ENCODE measurements at regions not wholly inside any gene's neighbourhood (a gene's known extent, or its start where the extent isn't known, plus 50 kb on each side); places are given as distances from the start of the nearest gene placed in this dataset.

DNA sequence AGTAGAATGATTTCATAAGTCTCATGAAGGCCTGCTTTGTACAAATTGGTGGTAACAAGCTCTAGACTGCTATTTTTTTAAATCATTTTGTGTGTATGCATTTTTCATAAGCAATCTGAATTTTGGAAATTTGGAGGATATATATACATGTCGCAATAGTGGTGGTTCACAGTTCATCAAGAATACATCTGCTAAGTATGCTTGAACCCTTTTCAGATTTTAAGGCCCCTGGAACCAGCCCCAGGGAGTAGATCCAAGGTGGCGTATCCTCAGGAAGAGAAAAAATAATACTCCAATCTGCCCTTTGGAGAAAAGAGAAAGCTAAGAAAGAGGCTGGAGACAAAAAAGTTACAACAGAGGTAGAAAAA lies 141.6 kb downstream of the HINT1 start:
- no peak overlapping the region for H3K4me3 ChIP-seq (ENCODE audit: low read depth, low read length)
- TF ChIP-seq, protein P1, sequence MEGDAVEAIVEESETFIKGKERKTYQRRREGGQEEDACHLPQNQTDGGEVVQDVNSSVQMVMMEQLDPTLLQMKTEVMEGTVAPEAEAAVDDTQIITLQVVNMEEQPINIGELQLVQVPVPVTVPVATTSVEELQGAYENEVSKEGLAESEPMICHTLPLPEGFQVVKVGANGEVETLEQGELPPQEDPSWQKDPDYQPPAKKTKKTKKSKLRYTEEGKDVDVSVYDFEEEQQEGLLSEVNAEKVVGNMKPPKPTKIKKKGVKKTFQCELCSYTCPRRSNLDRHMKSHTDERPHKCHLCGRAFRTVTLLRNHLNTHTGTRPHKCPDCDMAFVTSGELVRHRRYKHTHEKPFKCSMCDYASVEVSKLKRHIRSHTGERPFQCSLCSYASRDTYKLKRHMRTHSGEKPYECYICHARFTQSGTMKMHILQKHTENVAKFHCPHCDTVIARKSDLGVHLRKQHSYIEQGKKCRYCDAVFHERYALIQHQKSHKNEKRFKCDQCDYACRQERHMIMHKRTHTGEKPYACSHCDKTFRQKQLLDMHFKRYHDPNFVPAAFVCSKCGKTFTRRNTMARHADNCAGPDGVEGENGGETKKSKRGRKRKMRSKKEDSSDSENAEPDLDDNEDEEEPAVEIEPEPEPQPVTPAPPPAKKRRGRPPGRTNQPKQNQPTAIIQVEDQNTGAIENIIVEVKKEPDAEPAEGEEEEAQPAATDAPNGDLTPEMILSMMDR (conservative IDR thresholded peaks at IDR 0.05; ENCODE audit: low read depth, low read length): no peak
- no peak for DNase-seq (ENCODE audit: low read depth)

- DNase-seq (ENCODE audit: low read depth): peak; percentile 1
- TF ChIP-seq, protein P1 (conservative IDR thresholded peaks at IDR 0.05; ENCODE audit: low read depth, low read length): no peak
- no peak overlapping the region for H3K4me3 ChIP-seq (ENCODE audit: low read depth, low read length)
Measured at GRCh38 chr5:131022811-131023497, 142.1 kb downstream of the HINT1 start.

- no peak overlapping the region for H3K4me3 ChIP-seq (ENCODE audit: low read depth, low read length)
- DNase-seq (ENCODE audit: low read depth): no peak
- TF ChIP-seq, protein P1 (conservative IDR thresholded peaks at IDR 0.05; ENCODE audit: low read depth, low read length): no peak
Measured at GRCh38 chr5:131021646-131022045, 143.4 kb downstream of the HINT1 start.

DNA sequence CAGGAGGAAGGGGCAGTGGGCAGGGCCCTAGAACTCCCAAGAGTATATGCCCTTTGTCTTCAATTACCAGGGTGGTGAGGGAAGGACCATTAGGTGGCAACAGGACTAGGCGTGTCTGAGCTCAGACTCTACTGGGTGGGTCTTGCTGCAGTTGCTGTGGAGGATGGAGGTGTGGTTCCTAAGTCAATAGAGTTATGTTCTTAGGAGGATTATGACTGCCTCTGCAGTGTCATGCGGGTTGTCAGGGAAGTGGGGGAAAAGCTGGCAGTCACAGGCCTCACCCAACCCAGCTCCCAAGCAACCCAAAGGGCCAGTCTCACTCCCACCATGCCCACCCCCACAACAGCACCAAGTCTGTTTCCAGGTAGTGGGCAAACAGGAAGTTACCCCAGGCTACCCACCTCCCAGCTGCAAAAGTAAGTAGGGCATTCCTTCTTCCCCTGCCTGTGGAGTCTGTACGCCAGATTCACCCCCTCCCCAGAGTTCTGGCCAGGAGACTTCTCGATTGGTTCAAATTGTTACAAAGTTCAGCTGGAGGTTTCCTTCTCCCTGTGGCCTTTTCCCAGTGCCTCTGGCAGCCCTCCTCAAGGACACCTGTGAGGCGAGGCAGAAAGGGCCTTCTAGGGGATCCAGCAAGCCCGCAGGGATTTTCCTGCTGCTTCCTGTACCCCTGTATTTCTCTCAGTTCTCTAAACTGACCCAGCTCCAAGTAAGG lies 145.3 kb downstream of the HINT1 start:
- no peak for DNase-seq (ENCODE audit: low read depth)
- TF ChIP-seq, protein P1 (conservative IDR thresholded peaks at IDR 0.05; ENCODE audit: low read depth, low read length): no peak
- no peak overlapping the region for H3K4me3 ChIP-seq (ENCODE audit: low read depth, low read length)

DNA sequence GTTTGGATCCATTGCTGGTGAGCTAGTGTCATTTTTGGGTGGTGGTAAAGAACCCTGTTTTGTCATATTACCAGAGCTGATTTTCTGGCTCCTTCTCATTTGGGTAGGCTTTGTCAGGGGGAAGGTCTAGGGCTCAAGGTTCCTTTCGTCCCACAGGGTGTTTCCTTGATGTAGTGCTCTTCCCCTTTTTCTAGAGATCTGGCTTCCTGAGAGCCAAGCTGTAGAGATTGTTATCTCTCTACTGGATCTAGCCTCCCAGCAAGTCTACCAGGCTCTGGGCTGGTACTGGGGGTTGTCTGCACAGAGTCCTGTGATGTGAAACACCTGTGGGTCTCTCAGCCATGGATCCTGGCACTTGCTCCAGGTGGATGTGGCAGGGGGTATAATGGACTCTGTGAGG lies 145.9 kb downstream of the HINT1 start:
- no peak for DNase-seq (ENCODE audit: low read depth)
- no peak overlapping the region for H3K4me3 ChIP-seq (ENCODE audit: low read depth, low read length)
- TF ChIP-seq, protein P1 (conservative IDR thresholded peaks at IDR 0.05; ENCODE audit: low read depth, low read length): no peak

DNA sequence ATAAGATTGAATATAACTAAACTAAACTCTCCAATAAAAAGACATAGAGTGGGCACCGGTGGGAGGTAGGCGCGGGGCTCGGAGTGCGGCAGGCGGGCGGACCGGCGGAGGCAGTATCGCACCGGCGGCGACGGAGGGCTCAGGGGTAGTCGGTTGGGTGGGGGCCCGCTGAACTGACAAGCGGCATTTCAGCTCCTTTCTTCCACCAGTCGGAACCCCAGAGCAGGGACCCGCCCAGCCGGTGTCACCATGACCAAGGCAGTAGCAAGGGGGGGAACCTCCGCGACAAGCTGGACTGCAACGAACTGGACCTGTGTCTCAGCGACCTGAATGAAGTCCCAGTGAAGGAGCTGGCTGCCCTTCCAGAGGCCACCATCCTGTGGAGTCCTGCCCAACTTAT lies 156.7 kb downstream of the HINT1 start:
- DNase-seq (ENCODE audit: low read depth): no peak
- TF ChIP-seq, protein P1 (conservative IDR thresholded peaks at IDR 0.05; ENCODE audit: low read depth, low read length): no peak

More for the DNA sequence above, 156.7 kb downstream of the HINT1 start:
- no peak overlapping the region for H3K4me3 ChIP-seq (ENCODE audit: low read depth, low read length)
